ENCODE measurements at regions not wholly inside any gene's neighbourhood (a gene's known extent, or its start where the extent isn't known, plus 50 kb on each side); places are given as distances from the start of the nearest gene placed in this dataset.

DNA sequence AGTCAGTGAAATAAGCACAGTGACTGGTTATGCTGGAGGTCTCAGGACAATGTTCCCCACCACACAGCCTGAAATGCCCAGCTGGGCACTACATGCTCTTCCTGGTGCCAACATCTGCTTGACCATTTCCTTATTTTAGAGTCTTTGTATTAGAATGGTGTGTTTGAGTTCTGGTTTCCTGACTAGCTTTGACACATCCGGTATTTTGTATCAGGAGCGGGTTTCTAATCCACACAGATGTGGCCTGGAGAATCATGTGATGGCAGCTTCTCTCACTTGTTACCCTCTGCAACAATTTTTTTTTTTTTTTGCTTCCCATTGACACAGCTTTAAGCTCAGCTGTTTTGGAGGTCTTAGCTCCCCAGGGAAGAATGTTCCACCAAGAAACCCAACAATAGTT lies 164.5 kb upstream of the CST7 start:
- no peaks in the 10 kb centered on the region for H3K27me3 ChIP-seq (ENCODE audit: control insufficient read depth, insufficient read depth, low read length)
- no peaks in the 10 kb centered on the region for H3K9me3 ChIP-seq (ENCODE audit: control insufficient read depth, insufficient read depth, low read length)
- no peak overlapping the region for H3K4me3 ChIP-seq (ENCODE audit: low read length)
- no peaks in the 10 kb centered on the region for H3K36me3 ChIP-seq (ENCODE audit: control insufficient read depth, insufficient read depth, low read length)
- H3K27ac ChIP-seq (ENCODE audit: low read length), result no peak overlapping the region
- WGBS (ENCODE audit: insufficient coverage, insufficient read length), result no CpG with 5 or more reads among the region's 2 CpGs
- no peak for DNase-seq (ENCODE audit: low read depth, low spot score)
- H3K4me1 ChIP-seq (ENCODE audit: control insufficient read depth, insufficient read depth, low read length), result no peaks in the 10 kb centered on the region; the same call in 1 of the 2 replicates

DNA sequence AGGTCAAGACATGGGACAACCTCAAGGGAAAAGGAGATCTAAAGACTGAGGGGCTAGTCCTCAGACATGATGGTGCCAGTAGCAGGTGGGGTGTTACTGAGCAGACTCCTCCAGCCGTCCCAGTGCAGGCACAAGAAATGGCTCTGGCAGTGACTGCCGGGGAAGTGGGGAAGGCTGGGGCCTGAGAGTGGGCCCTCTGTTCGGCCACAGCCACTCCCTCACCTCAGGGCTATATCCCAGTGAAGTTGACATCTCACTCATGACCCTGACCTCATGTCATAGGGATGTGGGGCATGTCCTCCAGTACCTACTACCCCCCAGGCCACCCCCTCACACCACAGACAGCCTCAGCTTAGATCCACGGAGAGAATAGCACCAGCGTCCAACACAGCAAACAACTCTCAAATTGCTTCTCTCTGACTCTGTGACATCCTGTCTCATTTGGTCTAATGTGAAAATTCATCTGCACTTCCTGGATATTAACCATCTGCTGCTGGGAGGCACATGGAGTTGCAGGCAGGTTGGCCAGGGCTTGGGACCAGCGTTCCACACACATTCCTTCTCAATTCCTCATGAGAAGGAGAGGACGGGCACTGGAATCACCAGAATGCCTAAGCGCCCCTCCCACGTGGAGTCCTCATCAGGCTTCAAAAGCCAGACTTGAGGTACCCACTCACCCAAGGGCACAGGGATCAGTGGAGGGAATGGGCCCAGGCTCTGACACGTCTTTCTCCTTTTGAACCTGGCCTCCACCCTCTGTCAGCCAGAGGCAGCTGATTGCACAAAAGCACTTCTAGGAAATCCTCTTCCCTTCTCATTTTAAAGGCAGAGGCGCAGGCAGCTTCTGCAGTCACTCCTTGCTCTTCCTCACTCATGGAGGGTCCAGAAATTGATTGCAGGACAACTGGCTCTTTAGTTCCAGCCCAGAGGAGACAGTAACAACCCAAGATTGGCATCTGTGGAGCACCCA lies 163.6 kb upstream of the CST7 start:
- WGBS (ENCODE audit: insufficient coverage, insufficient read length), result no CpG with 5 or more reads among the region's 11 CpGs
- Histone ChIP-seq H3K4me3 (ENCODE audit: low read length) (no peak overlapping the region), H3K36me3 (ENCODE audit: control insufficient read depth, insufficient read depth, low read length) (no peaks in the 10 kb centered on the region), H3K9me3 (ENCODE audit: control insufficient read depth, insufficient read depth, low read length) (no peaks in the 10 kb centered on the region), H3K4me1 (ENCODE audit: control insufficient read depth, insufficient read depth, low read length) (no peaks in the 10 kb centered on the region; the same call in 1 of the 2 replicates), H3K27ac (ENCODE audit: low read length) (no peak overlapping the region), H3K27me3 (ENCODE audit: control insufficient read depth, insufficient read depth, low read length) (no peaks in the 10 kb centered on the region)
- no peak for DNase-seq (ENCODE audit: low read depth, low spot score)

DNA sequence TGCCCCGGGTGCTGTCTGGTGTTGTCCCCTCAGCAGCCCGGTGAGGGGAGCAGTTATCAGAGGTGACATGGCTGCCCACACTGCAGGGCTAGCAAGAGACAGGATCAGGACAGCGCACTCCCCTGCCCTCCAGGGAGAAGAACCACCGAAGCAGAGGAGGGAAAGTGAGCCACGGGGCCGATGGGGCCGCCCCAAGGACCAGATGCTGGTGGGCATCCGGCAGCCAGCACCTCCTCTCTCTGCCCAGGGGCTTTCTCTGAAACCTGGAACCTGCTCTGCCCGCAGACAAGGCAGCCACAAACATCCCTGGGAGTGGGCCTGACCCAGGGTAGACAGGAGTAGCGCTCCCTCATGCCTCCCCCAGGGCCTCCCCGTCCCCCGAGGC lies 163.0 kb upstream of the CST7 start:
- Histone ChIP-seq H3K36me3 (ENCODE audit: control insufficient read depth, insufficient read depth, low read length) (no peaks in the 10 kb centered on the region), H3K4me3 (ENCODE audit: low read length) (no peak overlapping the region), H3K27me3 (ENCODE audit: control insufficient read depth, insufficient read depth, low read length) (no peaks in the 10 kb centered on the region), H3K9me3 (ENCODE audit: control insufficient read depth, insufficient read depth, low read length) (no peaks in the 10 kb centered on the region), H3K27ac (ENCODE audit: low read length) (no peak overlapping the region), H3K4me1 (ENCODE audit: control insufficient read depth, insufficient read depth, low read length) (no peaks in the 10 kb centered on the region; the same call in 1 of the 2 replicates)
- WGBS (ENCODE audit: insufficient coverage, insufficient read length), result no CpG with 5 or more reads among the region's 12 CpGs
- no peak for DNase-seq (ENCODE audit: low read depth, low spot score)

DNA sequence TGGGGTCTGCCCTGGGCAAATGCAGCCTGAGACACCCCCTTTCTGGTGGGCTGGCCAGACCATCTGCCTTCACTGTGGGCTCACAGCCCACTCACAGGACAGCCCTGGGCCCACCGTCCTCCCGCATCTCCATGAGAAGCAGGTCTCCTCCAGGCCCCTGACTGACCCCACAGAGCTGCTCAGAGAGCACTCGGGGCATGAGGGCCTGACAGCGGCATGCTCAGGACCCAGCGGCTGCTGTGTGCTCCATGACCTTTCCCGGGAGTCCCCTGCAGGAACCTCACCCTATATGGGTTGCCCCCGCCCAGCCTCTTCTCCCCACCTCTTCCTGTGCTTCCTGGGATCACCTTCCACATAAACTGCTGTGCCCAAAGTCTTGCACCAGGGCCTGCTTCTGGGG lies 162.4 kb upstream of the CST7 start:
- H3K4me1 ChIP-seq (ENCODE audit: control insufficient read depth, insufficient read depth, low read length), result no peaks in the 10 kb centered on the region; the same call in 1 of the 2 replicates
- no CpG with 5 or more reads among the region's 7 CpGs for WGBS (ENCODE audit: insufficient coverage, insufficient read length)

DNA sequence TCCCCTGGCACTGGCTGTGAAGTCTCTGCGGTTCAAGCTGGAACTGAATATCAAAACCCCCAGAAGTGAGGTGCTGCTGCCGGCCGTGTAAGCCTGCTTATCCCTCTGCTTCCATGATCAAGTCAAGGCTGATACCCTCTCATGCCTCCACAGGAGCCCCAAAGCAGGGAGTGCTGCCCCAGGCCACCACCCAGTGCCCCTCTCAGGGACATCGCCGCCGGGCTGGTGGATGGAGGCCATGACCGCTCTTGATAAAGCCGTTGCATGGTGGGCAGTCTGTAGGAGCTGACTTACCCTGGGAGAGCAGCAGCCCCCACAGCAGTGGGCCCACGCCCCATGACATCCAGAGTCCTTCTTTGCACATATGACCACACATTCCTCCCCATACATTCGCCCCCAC lies 162.0 kb upstream of the CST7 start:
- Histone ChIP-seq H3K4me3 (ENCODE audit: low read length) (no peak overlapping the region), H3K36me3 (ENCODE audit: control insufficient read depth, insufficient read depth, low read length) (no peaks in the 10 kb centered on the region), H3K9me3 (ENCODE audit: control insufficient read depth, insufficient read depth, low read length) (no peaks in the 10 kb centered on the region), H3K27me3 (ENCODE audit: control insufficient read depth, insufficient read depth, low read length) (no peaks in the 10 kb centered on the region), H3K4me1 (ENCODE audit: control insufficient read depth, insufficient read depth, low read length) (no peaks in the 10 kb centered on the region; the same call in 1 of the 2 replicates), H3K27ac (ENCODE audit: low read length) (no peak overlapping the region)
- no CpG with 5 or more reads among the region's 10 CpGs for WGBS (ENCODE audit: insufficient coverage, insufficient read length)
- DNase-seq (ENCODE audit: low read depth, low spot score), result no peak

More for the DNA sequence above, 162.4 kb upstream of the CST7 start:
- no peak for DNase-seq (ENCODE audit: low read depth, low spot score)
- no peak overlapping the region for H3K4me3 ChIP-seq (ENCODE audit: low read length)
- no peaks in the 10 kb centered on the region for H3K9me3 ChIP-seq (ENCODE audit: control insufficient read depth, insufficient read depth, low read length)
- H3K36me3 ChIP-seq (ENCODE audit: control insufficient read depth, insufficient read depth, low read length), result no peaks in the 10 kb centered on the region
- H3K27me3 ChIP-seq (ENCODE audit: control insufficient read depth, insufficient read depth, low read length), result no peaks in the 10 kb centered on the region
- no peak overlapping the region for H3K27ac ChIP-seq (ENCODE audit: low read length)

DNA sequence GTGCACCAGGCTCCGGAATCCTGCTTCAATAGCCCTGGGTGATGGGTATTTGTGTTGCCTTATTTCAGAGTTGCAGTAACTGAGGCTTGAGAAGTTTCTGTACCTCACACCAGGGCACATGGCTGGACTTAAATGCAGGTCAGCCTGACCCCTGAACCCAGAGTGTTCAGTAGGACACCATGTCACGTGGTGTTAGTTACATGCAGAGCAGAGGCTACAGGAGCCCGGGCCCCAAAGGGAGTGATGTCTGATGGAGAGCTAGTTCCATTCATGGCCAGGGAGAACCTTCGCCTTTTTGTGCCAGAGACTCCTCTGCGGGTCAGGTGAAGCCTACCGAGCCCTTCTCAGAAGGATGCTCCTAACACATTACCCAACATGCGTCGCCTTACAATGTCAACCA lies 161.4 kb upstream of the CST7 start:
- no peak overlapping the region for H3K4me3 ChIP-seq (ENCODE audit: low read length)
- H3K4me1 ChIP-seq (ENCODE audit: control insufficient read depth, insufficient read depth, low read length), result no peaks in the 10 kb centered on the region; the same call in 1 of the 2 replicates
- H3K9me3 ChIP-seq (ENCODE audit: control insufficient read depth, insufficient read depth, low read length), result no peaks in the 10 kb centered on the region
- no peaks in the 10 kb centered on the region for H3K36me3 ChIP-seq (ENCODE audit: control insufficient read depth, insufficient read depth, low read length)
- no CpG with 5 or more reads among the region's 8 CpGs for WGBS (ENCODE audit: insufficient coverage, insufficient read length)
- no peak for DNase-seq (ENCODE audit: low read depth, low spot score)
- no peaks in the 10 kb centered on the region for H3K27me3 ChIP-seq (ENCODE audit: control insufficient read depth, insufficient read depth, low read length)
- H3K27ac ChIP-seq (ENCODE audit: low read length), result no peak overlapping the region

DNA sequence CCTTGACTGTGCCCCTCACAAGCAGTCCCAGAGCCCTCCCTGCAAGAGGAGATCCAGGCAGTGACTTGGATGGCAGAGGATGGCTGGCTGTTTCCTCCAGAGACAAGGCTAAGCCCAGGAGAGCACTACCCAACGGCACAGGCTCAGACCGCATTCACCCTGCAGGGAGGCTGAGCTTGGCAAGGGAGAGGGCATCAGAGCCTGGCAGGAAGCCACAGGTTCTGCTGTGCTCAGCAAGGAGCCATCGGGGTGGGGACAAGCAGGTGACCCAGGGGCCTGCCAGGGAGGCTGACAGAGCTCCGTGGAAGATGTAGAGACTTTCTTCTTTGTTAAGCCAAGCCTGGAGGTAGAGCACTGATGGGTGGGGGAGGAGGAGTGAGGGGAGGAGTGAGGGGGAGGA lies 159.2 kb upstream of the CST7 start:
- H3K4me3 ChIP-seq (ENCODE audit: low read length), result no peak overlapping the region
- DNase-seq (ENCODE audit: low read depth, low spot score), result no peak
- H3K4me1 ChIP-seq (ENCODE audit: control insufficient read depth, insufficient read depth, low read length), result no peaks in the 10 kb centered on the region; the same call in 1 of the 2 replicates
- no CpG with 5 or more reads among the region's 4 CpGs for WGBS (ENCODE audit: insufficient coverage, insufficient read length)
- H3K9me3 ChIP-seq (ENCODE audit: control insufficient read depth, insufficient read depth, low read length), result no peaks in the 10 kb centered on the region
- H3K27ac ChIP-seq (ENCODE audit: low read length), result no peak overlapping the region
- no peaks in the 10 kb centered on the region for H3K36me3 ChIP-seq (ENCODE audit: control insufficient read depth, insufficient read depth, low read length)
- H3K27me3 ChIP-seq (ENCODE audit: control insufficient read depth, insufficient read depth, low read length), result no peaks in the 10 kb centered on the region

DNA sequence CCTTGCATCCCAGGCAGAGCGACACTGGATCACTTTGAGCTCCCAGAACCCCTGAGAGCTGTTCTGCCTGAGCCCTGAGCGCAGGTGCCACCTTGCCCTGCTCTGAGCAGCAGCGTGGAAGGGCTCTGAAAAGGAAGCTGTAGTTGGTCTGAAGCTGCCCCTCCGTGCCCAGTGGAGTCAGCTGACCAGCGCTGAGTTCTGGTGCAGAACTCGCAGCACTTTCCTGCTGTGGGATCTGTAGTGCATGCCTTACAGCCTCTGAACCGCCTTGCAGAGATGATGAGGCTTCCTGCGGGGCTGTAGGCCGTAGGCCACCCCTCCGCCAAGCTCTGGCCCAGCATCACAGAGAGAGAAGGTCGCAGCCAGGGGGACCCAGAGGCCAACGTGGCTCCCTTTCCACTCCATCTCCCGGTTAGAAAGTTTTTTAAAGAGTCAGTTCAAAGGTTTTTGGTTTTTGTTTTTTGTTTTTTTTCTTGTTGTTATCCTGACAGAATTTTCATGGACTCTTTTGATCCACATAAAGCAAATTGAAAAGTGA lies 158.3 kb upstream of the CST7 start:
- Histone ChIP-seq H3K27ac (ENCODE audit: low read length) (no peak overlapping the region), H3K9me3 (ENCODE audit: control insufficient read depth, insufficient read depth, low read length) (no peaks in the 10 kb centered on the region), H3K36me3 (ENCODE audit: control insufficient read depth, insufficient read depth, low read length) (no peaks in the 10 kb centered on the region), H3K4me3 (ENCODE audit: low read length) (no peak overlapping the region), H3K4me1 (ENCODE audit: control insufficient read depth, insufficient read depth, low read length) (no peaks in the 10 kb centered on the region; the same call in 1 of the 2 replicates), H3K27me3 (ENCODE audit: control insufficient read depth, insufficient read depth, low read length) (no peaks in the 10 kb centered on the region)
- no CpG with 5 or more reads among the region's 13 CpGs for WGBS (ENCODE audit: insufficient coverage, insufficient read length)
- no peak for DNase-seq (ENCODE audit: low read depth, low spot score)

DNA sequence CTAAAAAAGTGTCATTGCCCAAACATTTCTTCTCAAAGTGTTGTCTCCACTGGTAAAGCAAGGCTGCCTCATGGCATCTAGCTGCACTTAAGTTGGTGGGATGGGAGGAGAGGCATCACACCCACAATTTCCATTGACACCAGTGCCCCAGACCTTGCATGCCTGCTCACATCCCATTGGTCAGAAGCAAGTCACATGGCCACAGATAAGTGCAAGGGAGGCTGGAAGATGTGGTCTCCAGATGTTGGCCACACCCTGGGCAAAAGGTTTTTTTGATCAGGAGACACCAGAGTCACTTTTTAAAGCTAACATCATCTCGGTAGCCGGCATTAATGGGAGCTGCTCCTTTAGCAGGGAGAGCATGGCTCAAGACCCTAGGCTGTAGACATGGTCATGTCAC lies 157.1 kb upstream of the CST7 start:
- H3K4me1 ChIP-seq (ENCODE audit: control insufficient read depth, insufficient read depth, low read length), result no peaks in the 10 kb centered on the region; the same call in 1 of the 2 replicates
- no peak for DNase-seq (ENCODE audit: low read depth, low spot score)
- H3K9me3 ChIP-seq (ENCODE audit: control insufficient read depth, insufficient read depth, low read length), result no peaks in the 10 kb centered on the region
- H3K27ac ChIP-seq (ENCODE audit: low read length), result no peak overlapping the region
- WGBS (ENCODE audit: insufficient coverage, insufficient read length), result no CpG with 5 or more reads among the region's 2 CpGs
- no peaks in the 10 kb centered on the region for H3K27me3 ChIP-seq (ENCODE audit: control insufficient read depth, insufficient read depth, low read length)
- no peak overlapping the region for H3K4me3 ChIP-seq (ENCODE audit: low read length)
- no peaks in the 10 kb centered on the region for H3K36me3 ChIP-seq (ENCODE audit: control insufficient read depth, insufficient read depth, low read length)

DNA sequence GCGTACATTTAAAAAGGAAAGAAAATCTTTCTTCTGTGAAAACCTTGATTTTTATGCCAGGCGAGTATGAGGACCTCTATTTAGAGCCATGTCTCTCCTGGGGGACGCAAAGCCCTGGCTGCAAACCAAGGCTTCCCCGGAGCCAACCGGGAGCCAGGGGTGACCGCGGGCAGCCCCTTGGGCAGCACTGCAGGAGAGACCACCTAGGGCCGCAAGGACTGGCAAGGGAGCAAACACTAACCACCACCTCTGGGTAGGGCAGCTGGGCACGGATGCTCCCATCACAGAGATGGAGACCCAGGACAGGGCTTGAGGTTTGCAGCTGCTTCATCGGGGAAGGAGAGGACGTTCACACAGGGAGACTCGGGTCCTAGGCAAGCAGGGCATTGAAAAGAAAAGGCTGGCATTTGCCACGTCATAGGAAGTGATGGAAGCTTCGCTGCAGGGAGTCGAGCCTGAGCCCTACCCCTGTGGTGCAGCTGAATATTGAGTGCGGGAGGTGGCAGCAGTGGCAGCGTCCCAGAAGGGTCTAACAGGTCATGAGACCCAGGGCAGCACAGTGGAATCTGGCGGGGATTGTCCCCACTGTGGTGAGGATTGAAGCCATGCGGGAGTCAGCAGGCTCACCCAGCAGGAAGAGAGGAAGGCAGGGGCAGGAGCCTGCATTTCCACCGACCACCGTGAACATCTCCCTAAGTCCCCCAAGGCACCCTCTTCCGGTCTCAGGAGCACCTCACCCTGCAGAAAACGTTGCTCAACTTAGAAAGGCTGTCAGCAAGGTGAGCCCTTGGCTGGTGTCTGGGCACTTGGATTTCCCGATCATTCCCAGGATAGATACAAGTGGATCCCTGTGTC lies 156.2 kb upstream of the CST7 start:
- no peak overlapping the region for H3K27ac ChIP-seq (ENCODE audit: low read length)
- no peaks in the 10 kb centered on the region for H3K36me3 ChIP-seq (ENCODE audit: control insufficient read depth, insufficient read depth, low read length)
- no CpG with 5 or more reads among the region's 24 CpGs for WGBS (ENCODE audit: insufficient coverage, insufficient read length)
- no peaks in the 10 kb centered on the region; the same call in 1 of the 2 replicates for H3K4me1 ChIP-seq (ENCODE audit: control insufficient read depth, insufficient read depth, low read length)
- H3K27me3 ChIP-seq (ENCODE audit: control insufficient read depth, insufficient read depth, low read length), result no peaks in the 10 kb centered on the region
- DNase-seq (ENCODE audit: low read depth, low spot score), result no peak
- no peak overlapping the region for H3K4me3 ChIP-seq (ENCODE audit: low read length)
- H3K9me3 ChIP-seq (ENCODE audit: control insufficient read depth, insufficient read depth, low read length), result no peaks in the 10 kb centered on the region
